ENCODE measurements at regions not wholly inside any gene's neighbourhood (a gene's known extent, or its start where the extent isn't known, plus 50 kb on each side); places are given as distances from the start of the nearest gene placed in this dataset.

DNA sequence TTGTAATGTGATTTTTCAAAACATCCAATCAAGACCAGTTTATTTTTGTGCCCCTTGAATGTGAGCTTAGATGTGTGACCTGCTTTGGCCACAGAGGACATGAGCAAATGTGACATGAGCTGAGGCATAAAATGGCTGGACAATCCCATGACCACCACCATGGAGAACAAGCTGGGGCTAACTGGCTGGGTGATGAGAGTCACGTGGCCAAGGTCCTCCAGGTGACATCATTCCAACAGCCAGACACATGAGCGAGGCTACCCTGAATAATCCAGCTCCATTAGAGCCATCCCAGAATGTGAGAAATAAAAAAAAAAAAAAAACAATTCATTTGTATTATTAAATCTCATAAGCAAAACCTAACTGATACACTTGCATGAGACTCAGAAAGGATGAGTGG lies 90.4 kb upstream of the LDB2 start:
- Histone ChIP-seq H3K27me3 (ENCODE audit: control insufficient read depth, insufficient read depth, low read length) (no peaks in the 10 kb centered on the region), H3K27ac (ENCODE audit: low read length) (no peak overlapping the region), H3K4me1 (ENCODE audit: control insufficient read depth, insufficient read depth, low read length) (peaks cover 5% of the 10 kb centered on the region), H3K9me3 (replicated peaks; ENCODE audit: control insufficient read depth, low read depth, low read length) (no peaks in the 10 kb centered on the region), H3K4me3 (ENCODE audit: low read length) (no peak overlapping the region), H3K36me3 (ENCODE audit: control insufficient read depth, insufficient read depth, low read length) (no peaks in the 10 kb centered on the region)
- DNase-seq = no peak
- WGBS (ENCODE audit: insufficient coverage) = no CpG with 5 or more reads among the region's 2 CpGs

DNA sequence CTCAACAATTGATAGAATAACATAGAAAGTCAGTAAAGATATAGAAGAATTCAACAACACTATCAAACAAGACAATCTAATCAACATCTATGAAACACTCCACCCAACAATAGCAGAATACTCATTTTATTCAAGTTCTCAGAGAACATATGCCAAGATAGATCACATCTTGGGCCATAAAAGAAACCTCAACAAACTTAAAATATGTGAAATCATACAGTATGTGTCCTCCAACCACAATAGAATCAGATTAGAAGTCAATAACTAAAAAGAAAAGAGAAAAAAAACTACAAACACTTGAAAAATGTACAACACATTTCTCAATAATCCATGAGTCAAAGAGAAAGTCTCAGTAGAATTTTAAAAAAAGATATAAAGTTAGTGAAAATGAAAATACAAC lies 78.6 kb upstream of the LDB2 start:
- no peak for DNase-seq
- Histone ChIP-seq H3K27ac (ENCODE audit: low read length) (no peak overlapping the region), H3K36me3 (ENCODE audit: control insufficient read depth, insufficient read depth, low read length) (no peaks in the 10 kb centered on the region), H3K4me1 (ENCODE audit: control insufficient read depth, insufficient read depth, low read length) (no peaks in the 10 kb centered on the region), H3K27me3 (ENCODE audit: control insufficient read depth, insufficient read depth, low read length) (no peaks in the 10 kb centered on the region), H3K4me3 (ENCODE audit: low read length) (no peak overlapping the region), H3K9me3 (replicated peaks; ENCODE audit: control insufficient read depth, low read depth, low read length) (no peaks in the 10 kb centered on the region)

DNA sequence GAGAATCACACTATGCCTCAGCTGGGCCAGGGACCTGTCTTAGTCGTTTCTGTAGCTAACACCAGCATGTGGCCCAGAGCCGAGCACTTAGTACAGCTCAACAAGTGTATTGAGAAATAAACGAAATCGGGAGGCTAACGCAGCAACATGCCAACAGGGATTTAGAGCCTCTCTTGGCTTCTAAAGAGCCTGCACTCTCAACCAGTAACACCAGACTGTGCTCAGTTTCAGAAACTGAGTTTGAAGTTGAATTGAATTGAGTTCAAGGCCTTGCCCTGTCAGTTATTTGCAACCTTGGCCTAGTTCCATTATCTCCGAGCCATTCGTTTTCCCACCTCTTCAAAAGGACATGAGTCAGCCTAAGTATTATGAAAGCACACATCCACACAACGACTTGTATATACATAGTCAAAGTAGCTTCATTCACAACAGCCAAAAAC lies 71.3 kb upstream of the LDB2 start:
- no peak overlapping the region for H3K27ac ChIP-seq (ENCODE audit: low read length)
- WGBS (ENCODE audit: insufficient coverage) = 56% methylated on average over 3 of the region's 8 CpGs
- no peaks in the 10 kb centered on the region for H3K36me3 ChIP-seq (ENCODE audit: control insufficient read depth, insufficient read depth, low read length)
- DNase-seq = no peak
- H3K4me3 ChIP-seq (ENCODE audit: low read length) = no peak overlapping the region
- no peaks in the 10 kb centered on the region for H3K27me3 ChIP-seq (ENCODE audit: control insufficient read depth, insufficient read depth, low read length)
- H3K4me1 ChIP-seq (ENCODE audit: control insufficient read depth, insufficient read depth, low read length) = peaks cover 6% of the 10 kb centered on the region
- no peaks in the 10 kb centered on the region for H3K9me3 ChIP-seq (replicated peaks; ENCODE audit: control insufficient read depth, low read depth, low read length)

DNA sequence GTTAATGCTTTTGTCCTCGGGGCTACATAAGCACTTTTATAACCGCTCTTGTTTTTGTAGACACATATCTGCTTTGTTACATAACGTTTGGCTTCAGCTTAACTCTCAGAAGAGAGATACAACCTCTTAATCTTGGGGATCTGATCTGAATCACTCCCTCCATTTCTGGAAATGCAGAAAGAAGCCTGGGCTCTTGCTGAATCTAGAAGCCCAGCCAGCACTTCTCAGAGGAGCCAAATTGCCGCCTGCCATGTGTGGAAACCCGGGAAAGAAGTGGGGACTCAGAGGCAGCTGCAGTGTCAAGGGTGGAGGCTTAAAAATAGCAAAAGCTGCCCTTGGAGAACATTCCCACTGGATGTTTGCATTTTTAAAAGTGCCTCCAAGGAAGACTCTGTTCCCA lies 69.3 kb upstream of the LDB2 start:
- peak; percentile 93 for DNase-seq
- Histone ChIP-seq H3K4me1 (ENCODE audit: control insufficient read depth, insufficient read depth, low read length) (peaks cover 6% of the 10 kb centered on the region), H3K9me3 (replicated peaks; ENCODE audit: control insufficient read depth, low read depth, low read length) (no peaks in the 10 kb centered on the region), H3K27me3 (ENCODE audit: control insufficient read depth, insufficient read depth, low read length) (no peaks in the 10 kb centered on the region), H3K27ac (ENCODE audit: low read length) (peak overlapping the region; percentile 78), H3K4me3 (ENCODE audit: low read length) (no peak overlapping the region), H3K36me3 (ENCODE audit: control insufficient read depth, insufficient read depth, low read length) (no peaks in the 10 kb centered on the region)
- WGBS (ENCODE audit: insufficient coverage) = 14% methylated on average over 5 of the region's 5 CpGs

DNA sequence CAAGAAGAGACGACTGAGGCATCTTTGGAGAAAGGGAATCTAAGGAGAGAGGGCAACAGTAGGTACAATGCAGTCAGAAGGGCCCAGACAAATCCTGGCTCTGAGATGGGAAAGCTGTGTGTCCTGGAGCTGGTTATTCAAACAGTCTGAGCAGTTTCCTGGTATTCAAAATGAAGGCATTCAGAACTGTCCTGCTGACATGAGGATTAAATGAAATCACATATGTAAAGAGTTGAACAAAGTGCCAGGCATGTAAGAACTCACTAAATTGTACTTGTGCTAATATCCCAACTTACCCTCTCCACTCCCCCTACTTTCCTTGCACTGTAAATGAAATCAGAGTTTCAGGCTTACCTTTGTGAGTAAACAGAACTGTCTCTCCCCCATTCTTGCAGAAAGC lies 60.9 kb upstream of the LDB2 start:
- Histone ChIP-seq H3K36me3 (ENCODE audit: control insufficient read depth, insufficient read depth, low read length) (no peaks in the 10 kb centered on the region), H3K9me3 (replicated peaks; ENCODE audit: control insufficient read depth, low read depth, low read length) (peaks cover 9% of the 10 kb centered on the region), H3K27me3 (ENCODE audit: control insufficient read depth, insufficient read depth, low read length) (no peaks in the 10 kb centered on the region), H3K4me3 (ENCODE audit: low read length) (no peak overlapping the region), H3K4me1 (ENCODE audit: control insufficient read depth, insufficient read depth, low read length) (no peaks in the 10 kb centered on the region), H3K27ac (ENCODE audit: low read length) (no peak overlapping the region)
- DNase-seq = no peak
- 77% methylated on average over 1 of the region's 1 CpG for WGBS (ENCODE audit: insufficient coverage)

DNA sequence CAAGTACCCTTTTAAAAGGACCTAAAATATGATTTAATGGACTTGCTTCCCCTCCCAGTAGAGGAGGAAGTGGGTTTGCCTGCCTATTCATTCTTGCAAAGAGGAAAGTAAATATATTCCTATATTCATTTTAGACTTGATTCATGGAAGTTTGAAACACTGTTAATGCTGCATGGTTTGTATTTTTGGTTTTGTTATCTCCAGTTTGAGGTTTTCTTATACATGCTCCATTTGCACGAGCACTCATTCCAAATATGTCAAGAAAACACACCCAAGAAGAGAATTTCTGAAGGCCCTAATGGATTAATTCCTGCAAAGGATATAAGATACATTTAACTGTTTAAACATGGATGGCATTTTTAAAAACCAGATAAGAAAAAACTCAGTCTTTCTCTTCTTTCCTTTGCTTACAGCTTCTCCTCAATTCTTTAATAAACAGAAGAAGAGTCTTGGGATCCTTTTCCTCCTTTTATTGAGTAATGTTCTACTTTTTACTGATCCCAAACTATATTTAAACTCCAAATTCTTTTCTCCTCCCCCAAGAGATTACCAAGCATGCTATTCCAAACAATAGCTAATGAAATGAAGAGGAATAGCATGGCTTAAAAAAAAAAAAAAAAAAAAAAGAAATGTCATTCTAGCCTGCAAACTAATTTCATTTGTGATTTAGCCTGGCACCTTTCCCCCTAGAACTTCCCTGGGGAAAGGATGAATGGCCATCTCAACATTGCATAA lies 54.6 kb upstream of the LDB2 start:
- peak; percentile 56 for DNase-seq
- no peaks in the 10 kb centered on the region for H3K27me3 ChIP-seq (ENCODE audit: control insufficient read depth, insufficient read depth, low read length)
- peaks cover 5% of the 10 kb centered on the region for H3K9me3 ChIP-seq (replicated peaks; ENCODE audit: control insufficient read depth, low read depth, low read length)
- no peaks in the 10 kb centered on the region for H3K4me1 ChIP-seq (ENCODE audit: control insufficient read depth, insufficient read depth, low read length)
- H3K36me3 ChIP-seq (ENCODE audit: control insufficient read depth, insufficient read depth, low read length) = no peaks in the 10 kb centered on the region
- no peak overlapping the region for H3K27ac ChIP-seq (ENCODE audit: low read length)
- no peak overlapping the region for H3K4me3 ChIP-seq (ENCODE audit: low read length)
- no CpG with 5 or more reads among the region's 1 CpG for WGBS (ENCODE audit: insufficient coverage)

DNA sequence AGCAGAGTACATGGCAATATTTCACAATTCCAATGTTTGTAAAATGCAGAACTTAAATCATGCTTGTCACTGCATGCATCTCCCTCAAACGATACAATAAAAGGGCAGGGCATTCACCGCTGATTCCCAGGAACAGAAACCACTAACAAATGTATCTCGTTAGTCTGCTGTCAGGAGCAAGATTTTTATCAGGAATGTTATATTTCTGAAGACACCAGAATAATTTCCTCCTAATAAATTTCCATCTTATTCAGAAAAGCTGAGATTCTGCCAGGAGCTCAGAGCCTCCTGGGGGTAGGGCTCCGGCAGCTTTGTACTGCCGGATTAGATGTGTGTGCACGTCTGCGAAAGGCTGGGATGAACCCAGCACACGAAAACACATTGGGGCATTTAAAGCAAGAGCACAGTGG lies 54.0 kb upstream of the LDB2 start:
- Histone ChIP-seq H3K9me3 (replicated peaks; ENCODE audit: control insufficient read depth, low read depth, low read length) (peaks cover 5% of the 10 kb centered on the region), H3K36me3 (ENCODE audit: control insufficient read depth, insufficient read depth, low read length) (no peaks in the 10 kb centered on the region), H3K4me1 (ENCODE audit: control insufficient read depth, insufficient read depth, low read length) (no peaks in the 10 kb centered on the region), H3K4me3 (ENCODE audit: low read length) (no peak overlapping the region), H3K27me3 (ENCODE audit: control insufficient read depth, insufficient read depth, low read length) (no peaks in the 10 kb centered on the region), H3K27ac (ENCODE audit: low read length) (no peak overlapping the region)
- DNase-seq = peak; percentile 46
- WGBS (ENCODE audit: insufficient coverage) = no CpG with 5 or more reads among the region's 8 CpGs

Measured in muscle of leg (tissue), 3 donors.